ENCODE measurements at regions not wholly inside any gene's neighbourhood (a gene's known extent, or its start where the extent isn't known, plus 50 kb on each side); places are given as distances from the start of the nearest gene placed in this dataset.

- H3K36me3 ChIP-seq (ENCODE audit: insufficient read depth), result no peaks in the 10 kb centered on the region
- H3K79me2 ChIP-seq (ENCODE audit: insufficient read depth, low read depth), result no peaks in the 10 kb centered on the region
- no peak overlapping the region for H3K4me2 ChIP-seq
- no peaks in the 10 kb centered on the region for H4K20me1 ChIP-seq (ENCODE audit: insufficient read depth)
- no peak overlapping the region for H2AFZ ChIP-seq (ENCODE audit: low read depth)
- H3K27ac ChIP-seq, result no peak overlapping the region
- TF ChIP-seq, protein P1, sequence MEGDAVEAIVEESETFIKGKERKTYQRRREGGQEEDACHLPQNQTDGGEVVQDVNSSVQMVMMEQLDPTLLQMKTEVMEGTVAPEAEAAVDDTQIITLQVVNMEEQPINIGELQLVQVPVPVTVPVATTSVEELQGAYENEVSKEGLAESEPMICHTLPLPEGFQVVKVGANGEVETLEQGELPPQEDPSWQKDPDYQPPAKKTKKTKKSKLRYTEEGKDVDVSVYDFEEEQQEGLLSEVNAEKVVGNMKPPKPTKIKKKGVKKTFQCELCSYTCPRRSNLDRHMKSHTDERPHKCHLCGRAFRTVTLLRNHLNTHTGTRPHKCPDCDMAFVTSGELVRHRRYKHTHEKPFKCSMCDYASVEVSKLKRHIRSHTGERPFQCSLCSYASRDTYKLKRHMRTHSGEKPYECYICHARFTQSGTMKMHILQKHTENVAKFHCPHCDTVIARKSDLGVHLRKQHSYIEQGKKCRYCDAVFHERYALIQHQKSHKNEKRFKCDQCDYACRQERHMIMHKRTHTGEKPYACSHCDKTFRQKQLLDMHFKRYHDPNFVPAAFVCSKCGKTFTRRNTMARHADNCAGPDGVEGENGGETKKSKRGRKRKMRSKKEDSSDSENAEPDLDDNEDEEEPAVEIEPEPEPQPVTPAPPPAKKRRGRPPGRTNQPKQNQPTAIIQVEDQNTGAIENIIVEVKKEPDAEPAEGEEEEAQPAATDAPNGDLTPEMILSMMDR (conservative IDR thresholded peaks at IDR 0.05; ENCODE audit: low read depth, low read length), result no peak
- no peak overlapping the region for H3K4me3 ChIP-seq (IDR thresholded peaks at IDR 0.05; ENCODE audit: insufficient read depth, low read depth, low read length)
- H3K27me3 ChIP-seq (ENCODE audit: insufficient read depth, low read depth), result no peaks in the 10 kb centered on the region
- no peak overlapping the region for H3K9ac ChIP-seq
- no peaks in the 10 kb centered on the region for H3K4me1 ChIP-seq (ENCODE audit: low read depth, poor library complexity, severe bottlenecking)
These were observed 663.7 kb upstream of the TENM3 start for GRCh38 chr4:181579486-181579885.

DNA sequence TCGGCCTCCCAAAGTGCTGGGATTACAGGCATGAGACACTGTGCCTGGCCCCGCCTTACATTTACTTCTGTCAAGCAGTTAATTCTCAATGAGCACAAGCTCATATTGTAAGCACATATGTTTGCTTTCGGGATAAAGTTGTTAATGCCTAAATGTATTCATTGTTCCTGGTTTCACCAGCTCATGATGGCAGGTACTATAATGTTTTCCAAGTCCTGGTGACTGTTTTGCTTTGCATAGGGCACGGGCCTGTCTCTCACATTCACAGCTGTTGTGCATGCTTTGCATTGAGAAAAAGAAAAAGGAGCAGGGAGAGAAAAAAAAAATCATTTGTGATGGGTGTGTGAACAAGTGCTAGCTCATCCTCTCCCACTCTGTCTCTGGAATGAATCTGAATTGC lies 661.2 kb upstream of the TENM3 start:
- Histone ChIP-seq H3K4me2 (no peak overlapping the region), H3K4me1 (ENCODE audit: low read depth, poor library complexity, severe bottlenecking) (no peaks in the 10 kb centered on the region), H3K36me3 (ENCODE audit: insufficient read depth) (no peaks in the 10 kb centered on the region), H3K79me2 (ENCODE audit: insufficient read depth, low read depth) (no peaks in the 10 kb centered on the region), H4K20me1 (ENCODE audit: insufficient read depth) (no peaks in the 10 kb centered on the region), H2AFZ (ENCODE audit: low read depth) (no peak overlapping the region), H3K4me3 (IDR thresholded peaks at IDR 0.05; ENCODE audit: insufficient read depth, low read depth, low read length) (no peak overlapping the region), H3K9ac (no peak overlapping the region), H3K27ac (no peak overlapping the region), H3K27me3 (ENCODE audit: insufficient read depth, low read depth) (no peaks in the 10 kb centered on the region)
- TF ChIP-seq, protein P1 (conservative IDR thresholded peaks at IDR 0.05; ENCODE audit: low read depth, low read length), result no peak

DNA sequence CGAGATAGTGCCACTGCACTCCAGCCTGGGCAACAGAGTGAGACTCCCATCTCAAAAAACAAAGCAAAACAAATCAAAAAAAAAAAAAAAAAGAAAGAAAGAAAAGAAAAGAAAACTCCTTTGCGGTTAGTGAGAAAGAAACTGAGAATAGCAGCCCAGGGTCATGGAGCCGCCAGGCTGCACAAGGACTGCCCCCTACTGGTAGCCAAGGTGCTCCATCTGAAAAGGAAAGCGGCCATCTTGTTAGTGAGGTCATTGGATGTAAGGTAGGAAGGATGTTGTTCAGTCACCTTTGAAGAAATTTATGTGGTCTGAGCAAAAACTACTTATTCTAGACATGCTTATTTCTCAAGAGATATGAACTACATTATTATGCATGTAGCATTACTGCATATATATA lies 660.6 kb upstream of the TENM3 start:
- Histone ChIP-seq H3K4me3 (IDR thresholded peaks at IDR 0.05; ENCODE audit: insufficient read depth, low read depth, low read length) (no peak overlapping the region), H3K4me2 (no peak overlapping the region), H3K9ac (no peak overlapping the region), H2AFZ (ENCODE audit: low read depth) (no peak overlapping the region), H3K79me2 (ENCODE audit: insufficient read depth, low read depth) (no peaks in the 10 kb centered on the region), H3K27ac (no peak overlapping the region), H3K4me1 (ENCODE audit: low read depth, poor library complexity, severe bottlenecking) (no peaks in the 10 kb centered on the region), H4K20me1 (ENCODE audit: insufficient read depth) (no peaks in the 10 kb centered on the region), H3K27me3 (ENCODE audit: insufficient read depth, low read depth) (no peaks in the 10 kb centered on the region), H3K36me3 (ENCODE audit: insufficient read depth) (no peaks in the 10 kb centered on the region)
- TF ChIP-seq, protein P1 (conservative IDR thresholded peaks at IDR 0.05; ENCODE audit: low read depth, low read length), result peak; percentile 41

DNA sequence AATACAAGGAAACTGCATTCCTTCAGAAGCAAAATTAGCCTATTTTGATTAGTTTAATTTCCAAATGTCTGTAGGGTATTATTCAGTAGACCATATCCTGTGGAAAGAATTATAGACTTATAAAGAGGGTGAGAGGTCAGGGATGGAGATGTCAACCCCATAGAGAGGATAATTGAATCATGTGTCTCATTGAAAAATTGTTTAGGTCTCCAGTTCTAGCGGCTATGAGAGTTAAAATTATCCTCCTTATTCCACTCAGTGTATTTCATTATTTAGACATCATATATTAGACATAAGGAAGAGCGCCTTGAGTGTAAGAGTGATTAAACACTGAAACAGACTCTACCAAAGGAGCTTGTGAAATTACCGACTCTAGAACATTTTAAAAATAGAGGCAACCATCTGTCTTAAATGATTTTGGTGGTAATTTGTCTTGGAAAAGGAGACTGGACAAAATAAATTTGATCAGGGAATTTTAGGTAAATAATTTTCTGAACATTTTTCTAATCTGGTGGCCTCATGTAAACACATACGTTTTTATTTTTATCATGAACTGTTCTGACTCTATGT lies 654.4 kb upstream of the TENM3 start:
- no peak overlapping the region for H3K27ac ChIP-seq
- no peaks in the 10 kb centered on the region for H3K4me1 ChIP-seq (ENCODE audit: low read depth, poor library complexity, severe bottlenecking)
- no peak overlapping the region for H3K4me2 ChIP-seq
- H4K20me1 ChIP-seq (ENCODE audit: insufficient read depth), result no peaks in the 10 kb centered on the region
- H3K27me3 ChIP-seq (ENCODE audit: insufficient read depth, low read depth), result no peaks in the 10 kb centered on the region
- H3K79me2 ChIP-seq (ENCODE audit: insufficient read depth, low read depth), result no peaks in the 10 kb centered on the region
- no peak overlapping the region for H3K4me3 ChIP-seq (IDR thresholded peaks at IDR 0.05; ENCODE audit: insufficient read depth, low read depth, low read length)
- H3K9ac ChIP-seq, result no peak overlapping the region
- H2AFZ ChIP-seq (ENCODE audit: low read depth), result no peak overlapping the region
- H3K36me3 ChIP-seq (ENCODE audit: insufficient read depth), result no peaks in the 10 kb centered on the region
- TF ChIP-seq, protein P1 (conservative IDR thresholded peaks at IDR 0.05; ENCODE audit: low read depth, low read length), result no peak

Measured in KMS-11 (cell line).